ENCODE measurements at regions not wholly inside any gene's neighbourhood (a gene's known extent, or its start where the extent isn't known, plus 50 kb on each side); places are given as distances from the start of the nearest gene placed in this dataset.

DNA sequence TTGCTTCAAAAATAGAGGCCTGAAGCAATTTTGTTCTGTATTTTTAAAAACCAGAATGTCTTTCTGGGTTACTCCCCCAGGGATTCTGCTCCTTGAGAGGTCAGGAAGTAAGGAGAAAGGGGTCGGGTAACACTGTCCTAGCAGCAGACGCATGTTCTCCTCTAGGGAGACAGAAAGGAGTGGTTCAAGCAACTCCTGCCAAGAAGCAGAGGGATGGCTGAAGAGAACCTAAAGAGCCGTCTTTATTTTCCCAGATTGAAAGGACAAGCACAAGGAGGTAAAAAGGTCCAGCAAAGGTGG, 58.0 kb upstream of the SLC4A11 start:
- H3K36me3 ChIP-seq: peaks cover 58 to 82% of the 10 kb centered on the region in 2 donors

DNA sequence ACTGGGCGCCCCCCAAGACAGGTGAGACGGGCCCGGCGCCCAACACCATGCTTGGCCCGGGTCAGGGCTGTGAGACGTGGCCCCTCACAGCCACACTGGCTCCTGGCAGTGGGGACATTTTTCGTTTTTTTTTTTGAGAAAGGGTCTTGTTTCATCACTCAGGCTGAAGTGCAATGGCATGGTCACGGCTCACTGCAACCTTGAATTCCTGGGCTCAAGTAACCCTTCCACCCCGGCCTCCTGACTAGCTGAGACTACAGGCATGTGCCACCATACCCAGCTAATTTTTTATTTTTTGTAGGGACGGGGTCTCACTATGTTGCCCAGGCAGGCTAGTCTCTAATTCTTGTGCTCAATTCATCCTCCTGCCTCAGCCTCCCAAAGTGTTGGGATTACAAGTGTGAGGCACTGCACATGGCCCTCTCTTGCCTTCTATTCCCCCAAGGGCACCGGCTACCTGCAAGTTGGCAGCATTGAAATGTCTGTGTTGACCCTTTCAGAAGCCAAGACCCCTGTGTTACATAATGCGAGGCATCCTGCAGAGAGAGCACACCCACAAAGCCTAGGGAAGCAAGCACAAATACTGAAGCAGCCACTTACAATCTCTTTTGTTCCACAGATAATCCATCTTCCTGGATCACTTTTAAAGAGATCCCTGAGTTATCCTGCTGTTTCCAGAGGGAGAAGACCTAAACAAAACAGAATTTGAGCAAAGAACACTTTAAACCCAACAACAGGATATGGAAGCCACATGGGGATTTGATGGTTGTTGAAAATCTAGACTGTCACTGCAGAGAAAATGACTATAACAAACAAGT, 57.5 kb upstream of the SLC4A11 start:
- Histone ChIP-seq H3K4me3 (no peak overlapping the region), H3K9me3 (no peaks in the 10 kb centered on the region), H3K27ac (no peak overlapping the region), H3K27me3 (no peaks in the 10 kb centered on the region), H3K4me1 (no peaks in the 10 kb centered on the region), H3K36me3 (peaks cover 64 to 84% of the 10 kb centered on the region in 2 donors)
- DNase-seq (ENCODE audit: low spot score in 2 of 2): no peak
- TF ChIP-seq, protein P1, sequence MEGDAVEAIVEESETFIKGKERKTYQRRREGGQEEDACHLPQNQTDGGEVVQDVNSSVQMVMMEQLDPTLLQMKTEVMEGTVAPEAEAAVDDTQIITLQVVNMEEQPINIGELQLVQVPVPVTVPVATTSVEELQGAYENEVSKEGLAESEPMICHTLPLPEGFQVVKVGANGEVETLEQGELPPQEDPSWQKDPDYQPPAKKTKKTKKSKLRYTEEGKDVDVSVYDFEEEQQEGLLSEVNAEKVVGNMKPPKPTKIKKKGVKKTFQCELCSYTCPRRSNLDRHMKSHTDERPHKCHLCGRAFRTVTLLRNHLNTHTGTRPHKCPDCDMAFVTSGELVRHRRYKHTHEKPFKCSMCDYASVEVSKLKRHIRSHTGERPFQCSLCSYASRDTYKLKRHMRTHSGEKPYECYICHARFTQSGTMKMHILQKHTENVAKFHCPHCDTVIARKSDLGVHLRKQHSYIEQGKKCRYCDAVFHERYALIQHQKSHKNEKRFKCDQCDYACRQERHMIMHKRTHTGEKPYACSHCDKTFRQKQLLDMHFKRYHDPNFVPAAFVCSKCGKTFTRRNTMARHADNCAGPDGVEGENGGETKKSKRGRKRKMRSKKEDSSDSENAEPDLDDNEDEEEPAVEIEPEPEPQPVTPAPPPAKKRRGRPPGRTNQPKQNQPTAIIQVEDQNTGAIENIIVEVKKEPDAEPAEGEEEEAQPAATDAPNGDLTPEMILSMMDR (IDR thresholded peaks at IDR 0.05): no peak
- intact Hi-C loops (cut with DNase I): no loop called here

More for the DNA sequence above, 58.0 kb upstream of the SLC4A11 start:
- Histone ChIP-seq H3K27ac (no peak overlapping the region), H3K4me3 (no peak overlapping the region), H3K4me1 (no peaks in the 10 kb centered on the region), H3K9me3 (no peaks in the 10 kb centered on the region), H3K27me3 (no peaks in the 10 kb centered on the region)
- DNase-seq (ENCODE audit: low spot score in 2 of 2): no peak
- intact Hi-C loops (cut with DNase I): no loop called here
- TF ChIP-seq, protein P1 (IDR thresholded peaks at IDR 0.05): no peak
